Upper lobe of right lung (tissue), 1 donor: ENCODE measurements at regions not wholly inside any gene's neighbourhood (a gene's known extent, or its start where the extent isn't known, plus 50 kb on each side); places are given as distances from the start of the nearest gene placed in this dataset.

Experiments
- ATAC-seq: fragments of 200-7000 bp; cut with Tn5 transposase; one replicate; pipeline ENCODE4 v1.9.1; 2020; ENCODE audit warnings: mild to moderate bottlenecking, moderate library complexity
- DNase-seq: peaks from one replicate; pipeline ENCODE4 v3.0.0-alpha.2; 2020
- H3K27ac ChIP-seq: fragments of 200-600 bp; one replicate; pipeline ENCODE4 v1.8.0; 2022
- H3K27me3 ChIP-seq: fragments of 200-600 bp; one replicate; pipeline ENCODE4 v1.8.0; 2022; ENCODE audit warnings: mild to moderate bottlenecking
- H3K36me3 ChIP-seq: fragments of 200-600 bp; one replicate; pipeline ENCODE4 v1.8.0; 2022
- H3K4me1 ChIP-seq: fragments of 200-600 bp; one replicate; pipeline ENCODE4 v1.8.0; 2022
- H3K4me3 ChIP-seq: fragments of 200-600 bp; one replicate; pipeline ENCODE4 v1.8.0; 2022; ENCODE audit warnings: mild to moderate bottlenecking
- H3K9me3 ChIP-seq: fragments of 200-600 bp; one replicate; pipeline ENCODE4 v1.8.0; 2022
- CTCF ChIP-seq: fragments of 200-600 bp; IDR thresholded peaks from one replicate; pipeline ENCODE4 v1.8.0; 2022; ENCODE audit warnings: antibody characterized with exemption
- intact Hi-C: fragments of 100-400 bp; cut with DNase I; formaldehyde crosslinking; loops from one replicate; pipeline ENCODE4 v1.11.0; 2022
- donor health status: DM: no; HTN: yes; CAD: no; lungs with severe emphysema.

DNA sequence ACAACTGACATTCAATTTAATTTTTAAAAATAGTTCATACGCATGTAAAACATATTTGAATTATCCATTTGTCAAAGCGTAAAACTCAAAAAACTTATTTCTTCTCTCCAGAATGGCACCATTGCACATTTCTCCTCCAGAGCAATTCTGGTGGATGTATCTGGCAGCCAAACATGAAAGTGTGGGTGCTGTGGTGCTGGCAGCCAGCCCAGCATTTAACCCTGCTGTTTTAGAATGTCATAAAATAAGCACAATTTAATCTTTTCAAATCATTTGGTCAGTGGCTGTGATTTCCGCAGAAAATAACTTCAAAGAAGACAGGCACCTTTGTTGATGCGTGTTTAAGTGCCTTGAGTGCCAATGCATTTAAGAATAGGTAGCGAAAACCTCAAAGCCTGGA is 302.7 kb upstream of the MEOX2 start:
- no peak for ATAC-seq
- intact Hi-C loops, result no loop called here
- H3K27me3 ChIP-seq, result no peaks in the 10 kb centered on the region

GRCh38 chr7:15985587-15986384 is 299.3 kb upstream of the MEOX2 start:
- Histone ChIP-seq H3K36me3 (no peaks in the 10 kb centered on the region), H3K27ac (no peak overlapping the region), H3K27me3 (no peaks in the 10 kb centered on the region), H3K9me3 (no peaks in the 10 kb centered on the region), H3K4me3 (no peak overlapping the region), H3K4me1 (no peaks in the 10 kb centered on the region)
- intact Hi-C loops, result no loop called here
- no peak for DNase-seq
- TF ChIP-seq CTCF, result no peak
- ATAC-seq, result no peak

More for the DNA sequence above, 302.7 kb upstream of the MEOX2 start:
- Histone ChIP-seq H3K36me3 (no peaks in the 10 kb centered on the region), H3K4me3 (no peak overlapping the region), H3K27ac (no peak overlapping the region), H3K4me1 (no peaks in the 10 kb centered on the region), H3K9me3 (no peaks in the 10 kb centered on the region)
- no peak for DNase-seq
- TF ChIP-seq CTCF, result no peak

GRCh38 chr7:15977663-15978062 is 291.2 kb upstream of the MEOX2 start:
- intact Hi-C loops, result no loop called here

GRCh38 chr7:15972862-15973275 is 286.4 kb upstream of the MEOX2 start:
- no peak for TF ChIP-seq CTCF
- H3K4me3 ChIP-seq, result no peak overlapping the region
- no peak overlapping the region for H3K27ac ChIP-seq
- H3K36me3 ChIP-seq, result no peaks in the 10 kb centered on the region
- intact Hi-C loops, result no loop called here
- no peaks in the 10 kb centered on the region for H3K4me1 ChIP-seq
- no peaks in the 10 kb centered on the region for H3K9me3 ChIP-seq
- no peak for ATAC-seq
- no peak for DNase-seq
- H3K27me3 ChIP-seq, result no peaks in the 10 kb centered on the region

More at GRCh38 chr7:15977663-15978062, 291.2 kb upstream of the MEOX2 start:
- H3K9me3 ChIP-seq, result no peaks in the 10 kb centered on the region
- H3K4me3 ChIP-seq, result no peak overlapping the region
- H3K36me3 ChIP-seq, result no peaks in the 10 kb centered on the region
- H3K27ac ChIP-seq, result no peak overlapping the region
- no peak for DNase-seq
- ATAC-seq, result no peak
- H3K27me3 ChIP-seq, result no peaks in the 10 kb centered on the region
- no peak for TF ChIP-seq CTCF
- H3K4me1 ChIP-seq, result no peaks in the 10 kb centered on the region

DNA sequence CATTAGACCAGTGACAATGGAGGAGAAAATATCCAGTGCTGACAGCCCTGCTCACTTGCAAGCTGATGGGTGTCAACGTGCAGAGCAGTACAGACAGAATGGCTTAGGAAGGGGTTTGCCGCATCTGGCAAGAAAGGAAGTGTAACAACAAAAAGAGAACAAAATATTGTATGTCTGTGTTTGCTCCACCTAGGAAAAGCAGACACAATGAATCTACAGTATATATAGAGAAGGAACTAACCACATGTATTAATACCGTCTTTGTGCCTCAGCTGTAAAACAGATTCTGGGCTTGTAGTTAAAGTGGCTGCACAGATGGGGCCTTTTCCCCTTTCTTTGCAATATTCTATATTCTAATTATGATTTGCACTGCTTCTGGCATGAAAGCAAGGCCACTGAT is 281.1 kb upstream of the MEOX2 start:
- H3K9me3 ChIP-seq, result no peaks in the 10 kb centered on the region
- intact Hi-C loops, result no loop called here
- no peak overlapping the region for H3K4me3 ChIP-seq
- no peaks in the 10 kb centered on the region for H3K4me1 ChIP-seq
- DNase-seq (no peak), ATAC-seq (no peak)
- H3K27ac ChIP-seq, result no peak overlapping the region
- TF ChIP-seq CTCF, result no peak
- H3K27me3 ChIP-seq, result no peaks in the 10 kb centered on the region
- no peaks in the 10 kb centered on the region for H3K36me3 ChIP-seq
